C1 segment of cervical spinal cord (tissue), 14 donors: ENCODE measurements at regions not wholly inside any gene's neighbourhood (a gene's known extent, or its start where the extent isn't known, plus 50 kb on each side); places are given as distances from the start of the nearest gene placed in this dataset.

Source experiments
- DNase-seq, 14 donors: peaks; one replicate each; lab custom pipeline; 2025; lab: John Stamatoyannopoulos, UW

DNA sequence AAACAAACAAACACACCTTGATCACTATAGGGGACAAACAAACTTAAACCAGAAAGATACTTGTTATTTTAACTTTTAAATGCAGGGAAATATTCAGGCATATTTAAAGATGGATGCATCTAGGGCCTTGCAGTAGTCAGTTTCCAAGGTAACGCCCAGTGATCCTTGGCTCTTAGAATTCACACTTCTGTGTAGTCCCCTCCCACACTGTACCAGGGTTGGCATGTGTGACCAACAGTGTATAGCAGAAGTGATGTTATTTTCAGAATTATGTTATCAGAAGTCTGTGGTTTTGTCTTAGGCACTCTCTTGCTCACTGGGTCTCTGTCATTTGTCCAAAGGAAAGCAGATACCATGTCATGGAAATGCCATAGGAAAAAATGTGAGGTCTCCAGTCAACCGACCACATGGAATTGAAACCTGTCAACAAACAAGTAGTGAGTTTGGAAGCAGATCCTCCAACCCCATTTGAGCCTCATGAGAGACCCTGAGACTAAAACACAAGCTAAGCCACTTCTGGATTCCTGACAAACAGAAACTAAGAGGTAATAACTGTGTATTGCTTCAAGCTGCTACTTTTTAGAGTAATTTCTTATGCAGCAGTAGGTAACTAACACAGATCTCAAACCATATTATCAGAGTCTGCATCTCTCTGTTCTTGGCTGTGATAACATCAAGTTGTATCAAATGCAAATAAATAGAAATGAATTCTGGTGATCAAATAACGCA is 670.3 kb downstream of the KCTD8 start:
- DNase-seq, result no peak

DNA sequence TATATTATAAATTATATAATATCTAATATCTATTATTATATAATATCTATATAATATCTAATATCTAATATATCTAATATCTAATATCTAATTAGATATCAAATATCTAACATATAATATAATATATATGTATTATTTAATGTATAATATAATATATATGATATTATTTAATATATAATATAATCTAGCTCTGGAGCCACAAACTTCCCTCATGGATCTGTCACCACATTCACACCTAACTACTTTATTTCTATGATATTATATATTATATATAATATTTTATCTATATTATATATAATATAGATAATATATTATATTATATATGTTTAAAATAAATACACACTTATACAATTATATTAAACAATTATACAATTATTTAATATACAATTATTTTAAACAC is 667.5 kb downstream of the KCTD8 start:
- no peak for DNase-seq

DNA sequence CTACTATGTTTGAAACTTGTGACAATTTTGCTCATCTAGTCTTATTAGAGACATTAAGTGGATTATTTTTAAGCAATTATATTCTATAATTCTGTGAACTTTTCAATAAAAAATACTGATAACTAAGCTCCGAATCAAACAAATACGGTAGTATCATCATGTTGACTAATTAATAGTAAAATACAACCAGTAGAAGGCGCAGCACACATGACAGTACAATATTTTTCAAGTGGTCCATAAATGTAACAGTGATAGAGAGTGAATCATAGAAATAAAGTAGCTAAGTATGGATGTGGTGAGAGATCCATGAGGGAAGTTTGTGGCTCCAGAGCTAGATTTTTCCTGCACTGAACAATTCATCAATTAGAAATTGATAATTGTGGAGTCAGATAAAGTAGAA is 666.2 kb downstream of the KCTD8 start:
- no peak for DNase-seq

DNA sequence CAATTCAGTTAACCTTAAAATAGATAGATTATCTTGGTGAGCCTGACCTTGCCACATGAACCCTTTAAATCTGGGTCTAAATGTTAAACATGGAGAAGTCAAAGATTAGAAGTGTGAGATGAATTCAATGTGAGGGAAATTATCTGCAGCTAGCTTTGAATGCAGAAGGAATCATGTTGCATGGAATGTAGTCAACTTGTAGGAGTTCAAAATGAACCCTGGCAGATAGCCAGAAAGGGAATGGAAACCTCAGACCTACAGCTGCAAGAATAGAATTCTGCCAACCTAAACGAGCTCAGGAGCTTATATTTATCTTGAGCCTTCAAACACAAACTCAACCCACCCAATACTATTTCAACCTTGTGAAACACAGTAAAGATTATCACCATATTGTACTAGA is 632.5 kb downstream of the KCTD8 start:
- no peak for DNase-seq

DNA sequence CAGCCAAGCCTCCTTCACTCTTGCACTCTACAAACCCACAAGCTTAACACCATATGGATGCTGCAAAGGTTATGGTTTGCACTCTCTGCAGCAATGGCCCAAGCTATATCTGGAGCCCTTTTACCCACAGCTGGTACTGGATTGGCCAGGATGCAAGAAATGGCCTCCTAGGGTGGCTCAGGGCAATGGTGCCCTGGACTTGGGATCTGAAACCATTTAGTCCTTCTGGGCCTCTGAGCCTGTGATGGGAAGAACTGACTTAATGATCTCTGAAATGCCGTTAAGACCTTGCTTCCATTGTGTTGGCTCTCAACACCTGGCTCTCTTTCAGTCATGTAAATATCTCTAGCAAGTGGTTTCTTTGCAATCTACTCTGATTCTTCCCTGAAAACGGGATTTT is 626.0 kb downstream of the KCTD8 start:
- no peak for DNase-seq

DNA sequence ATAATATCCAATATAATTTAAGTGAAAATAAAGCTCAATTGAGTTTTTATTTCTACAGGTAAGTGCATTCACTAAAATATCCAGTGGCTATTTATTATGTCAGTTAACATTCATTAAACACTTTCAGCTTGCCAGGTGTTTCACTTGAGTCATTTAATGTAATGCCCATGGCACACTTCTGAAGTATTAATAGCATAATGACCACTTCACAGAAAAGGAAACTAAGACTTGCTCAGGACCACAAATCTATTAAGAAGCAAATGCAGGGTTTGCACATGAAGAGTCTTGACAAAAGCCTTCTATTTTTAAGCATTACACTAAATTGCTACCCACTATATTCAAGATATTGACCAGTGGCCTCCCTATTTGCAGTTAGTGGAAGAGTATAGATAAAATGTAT is 612.7 kb downstream of the KCTD8 start:
- DNase-seq, result no peak

DNA sequence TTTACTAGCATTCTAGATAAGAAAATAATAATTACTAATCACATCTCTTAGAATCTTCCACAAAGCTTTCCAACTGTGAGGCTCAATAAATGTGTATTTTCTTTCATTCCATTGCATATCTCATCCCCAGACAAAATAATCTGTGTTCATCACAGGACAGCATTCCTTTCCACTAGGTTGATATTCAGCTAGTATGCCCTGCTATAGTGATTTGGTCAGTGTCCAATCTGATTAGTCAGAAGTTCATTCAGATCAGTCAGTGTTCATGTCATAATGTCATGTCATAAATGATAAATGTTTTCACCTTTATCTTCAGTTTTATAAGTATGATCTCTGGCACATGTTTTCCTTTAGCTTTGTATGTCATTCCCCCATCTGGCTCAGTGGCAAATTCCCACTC is 611.4 kb downstream of the KCTD8 start:
- no peak for DNase-seq

DNA sequence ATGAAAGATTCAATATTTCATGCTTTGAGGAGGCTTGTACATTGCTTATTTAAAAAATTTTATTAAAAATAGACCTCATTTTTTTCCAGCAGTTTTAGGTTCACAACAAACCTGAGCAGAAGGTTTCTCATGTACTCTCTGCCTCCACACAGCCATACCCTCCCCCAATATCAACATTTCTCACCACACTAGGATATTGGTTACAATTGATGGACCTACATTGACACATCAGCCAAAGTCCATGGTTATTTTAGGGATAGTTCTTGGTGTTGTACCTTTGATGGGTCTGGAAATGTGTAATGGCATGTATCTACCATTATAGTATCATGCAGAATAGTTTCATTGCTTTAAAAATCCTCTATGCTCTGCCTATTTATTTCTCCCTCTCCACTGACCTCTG is 611.0 kb downstream of the KCTD8 start:
- DNase-seq, result no peak

DNA sequence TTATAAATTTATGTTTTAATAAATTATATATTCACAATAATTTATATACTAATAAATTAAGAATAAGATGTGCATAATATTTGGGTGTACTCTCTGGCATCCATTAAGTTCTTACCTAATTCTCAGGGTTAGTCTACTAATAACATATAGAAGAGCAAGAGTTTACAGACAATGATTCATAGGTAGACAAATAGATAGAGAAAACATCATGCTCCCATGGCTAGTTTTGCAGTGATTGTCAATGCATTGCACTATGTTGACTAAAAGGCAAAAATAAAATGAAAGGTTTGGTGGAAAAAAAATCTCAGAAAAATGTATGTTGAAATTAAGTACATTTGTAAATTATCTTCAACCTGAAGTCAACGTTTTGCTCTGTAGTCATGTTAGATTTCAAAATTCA is 606.0 kb downstream of the KCTD8 start:
- no peak for DNase-seq

DNA sequence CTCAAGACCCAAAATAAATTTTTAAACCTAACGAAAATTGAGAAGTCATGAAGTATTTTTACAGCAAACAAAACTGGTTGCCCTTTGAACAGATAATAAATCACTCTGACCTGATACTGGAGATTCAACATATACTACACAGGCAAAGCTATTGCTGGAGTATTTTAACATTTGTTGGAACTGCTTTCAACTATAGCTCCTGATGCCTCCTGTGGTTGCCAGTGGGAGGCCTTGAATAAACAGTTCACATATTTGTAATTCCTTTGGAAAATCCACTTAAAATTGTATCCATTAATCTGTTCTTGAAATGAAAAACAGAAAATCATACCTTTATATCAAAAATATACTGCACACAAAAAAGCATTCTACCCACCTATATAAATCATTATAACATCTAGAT is 605.1 kb downstream of the KCTD8 start:
- no peak for DNase-seq

DNA sequence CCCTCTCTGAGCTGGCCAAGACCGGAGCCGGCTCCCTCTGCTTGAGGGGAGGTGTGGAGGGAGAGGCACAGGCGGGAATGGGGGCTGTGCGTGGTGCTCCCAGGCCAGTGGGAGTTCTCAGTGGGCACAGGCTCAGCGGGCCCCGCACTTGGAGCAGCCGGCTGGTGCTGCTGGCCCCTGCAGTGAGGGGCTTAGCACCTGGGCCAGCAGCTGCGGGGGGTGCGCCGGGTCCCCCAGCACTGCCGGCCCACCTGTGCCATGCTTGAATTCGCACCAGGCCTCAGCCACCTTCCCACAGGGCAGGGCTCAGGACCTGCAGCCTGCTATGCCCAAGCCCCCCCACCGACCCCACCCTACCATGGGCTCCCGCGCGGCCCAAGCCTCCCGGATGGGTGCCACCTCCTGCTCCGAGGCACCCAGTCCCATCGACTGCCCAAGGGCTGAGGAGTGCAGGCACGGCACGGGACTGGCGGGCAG is 602.5 kb downstream of the KCTD8 start:
- DNase-seq, result no peak

DNA sequence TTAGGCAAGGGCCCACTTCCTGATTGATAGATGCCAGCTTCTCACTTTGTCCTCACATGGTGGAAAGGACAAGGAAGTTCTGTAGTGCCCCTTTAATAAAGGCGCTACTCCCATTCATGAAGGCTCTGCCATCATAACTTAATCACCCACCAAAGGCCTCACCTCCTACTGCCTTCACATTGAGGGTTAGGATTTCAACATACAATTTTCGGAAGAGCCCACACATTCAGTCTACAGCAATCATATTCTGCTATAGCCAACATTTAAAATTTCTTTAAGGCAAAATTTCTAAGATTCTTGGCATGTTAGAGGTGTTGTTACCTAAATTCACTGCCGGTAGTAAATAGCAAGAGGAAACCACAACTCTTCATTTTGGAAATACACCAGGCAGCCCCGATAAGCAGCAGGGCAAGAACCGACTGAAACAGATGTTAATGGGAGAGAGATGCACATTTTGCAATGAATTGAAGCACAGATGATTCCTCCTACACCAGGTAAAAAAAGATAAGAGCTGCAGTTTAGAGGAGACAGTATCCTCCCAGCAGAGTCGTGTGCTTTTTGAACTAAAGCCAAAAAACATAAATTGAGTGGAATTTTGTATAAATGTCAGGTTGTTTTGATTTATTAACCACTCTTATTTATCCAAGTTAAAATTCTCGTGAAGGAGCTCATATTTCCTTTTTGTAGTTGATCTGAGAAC is 594.9 kb downstream of the KCTD8 start:
- DNase-seq, result no peak

DNA sequence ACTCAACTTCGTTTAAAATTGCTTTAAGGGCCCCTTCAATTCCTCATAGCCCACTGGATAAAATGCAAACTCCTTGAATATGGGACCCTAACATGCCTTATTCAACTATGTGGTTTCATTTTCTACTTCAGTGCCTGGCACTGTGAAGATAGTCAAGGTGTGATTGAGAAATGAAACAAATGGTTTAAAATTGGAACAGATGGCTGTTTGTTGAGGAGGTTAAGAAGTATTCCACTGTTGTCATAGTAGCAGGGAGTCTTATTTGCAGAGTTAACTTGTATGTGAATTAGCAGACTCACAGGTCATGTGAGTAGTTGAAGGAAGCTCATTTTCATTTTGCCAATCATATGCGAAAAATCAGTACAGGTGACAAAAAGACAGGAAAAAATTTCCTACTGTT is 593.3 kb downstream of the KCTD8 start:
- peak in 1 of 14 donors; percentile 1 for DNase-seq

DNA sequence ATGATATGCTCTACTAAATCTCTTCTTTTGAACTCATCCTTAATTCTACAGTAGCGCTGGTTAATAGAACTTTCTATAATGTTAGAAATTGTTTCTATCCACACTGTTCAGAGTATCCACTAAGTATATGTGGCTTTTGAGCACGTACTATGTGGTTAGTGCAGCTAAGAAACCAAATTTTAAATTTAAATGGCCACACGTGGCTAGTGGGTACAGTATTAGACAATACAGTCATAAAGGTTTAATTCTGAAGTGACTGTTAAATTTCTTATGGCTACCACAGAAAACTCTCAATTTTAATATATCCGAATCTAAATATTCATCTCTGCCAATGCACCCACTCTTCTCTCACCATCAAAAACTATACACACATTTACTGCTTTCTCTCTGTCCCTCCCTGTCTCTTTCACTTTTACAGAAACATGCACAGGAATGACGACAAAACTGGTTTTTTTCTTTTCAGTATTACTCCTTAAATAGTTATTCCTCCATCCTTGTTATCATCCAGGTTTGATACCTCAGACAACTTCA is 583.9 kb downstream of the KCTD8 start:
- no peak for DNase-seq

DNA sequence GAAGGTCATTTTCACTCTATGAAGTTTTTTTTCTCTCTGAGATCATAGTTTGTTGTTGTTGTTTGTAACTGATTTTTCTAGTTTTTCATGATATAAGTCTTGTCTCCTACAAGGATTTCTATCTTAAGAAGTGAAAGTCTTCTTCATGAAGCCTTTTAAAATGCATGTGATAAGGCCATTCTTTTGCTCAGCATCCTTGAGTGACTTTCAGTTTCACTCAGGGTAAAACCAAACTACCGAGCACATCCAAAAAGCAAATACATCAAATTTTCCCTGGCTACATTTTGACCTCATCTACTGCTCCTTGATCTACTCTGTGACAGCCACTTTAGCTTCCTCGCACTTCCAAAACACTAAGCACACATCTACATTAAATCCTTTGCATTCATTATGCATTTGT is 580.7 kb downstream of the KCTD8 start:
- no peak for DNase-seq

DNA sequence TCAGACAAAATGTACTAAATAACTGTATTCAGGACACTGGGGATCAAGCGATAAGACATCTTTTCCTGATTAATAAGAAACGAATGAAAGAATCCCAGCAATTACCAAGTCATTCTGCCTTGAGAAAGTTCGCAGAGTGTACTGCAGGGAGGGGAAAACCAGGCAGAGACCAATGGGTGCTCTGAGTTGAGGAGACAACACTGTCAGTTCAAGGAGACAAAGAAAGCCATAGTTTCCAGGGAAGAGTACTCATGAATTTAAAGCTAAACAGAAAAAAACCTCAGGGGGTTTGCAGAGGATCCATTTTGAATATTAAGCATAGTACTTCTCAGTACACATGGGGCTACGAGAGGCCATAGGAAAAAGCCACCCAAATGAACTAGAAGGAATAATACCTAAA is 573.0 kb downstream of the KCTD8 start:
- no peak for DNase-seq

DNA sequence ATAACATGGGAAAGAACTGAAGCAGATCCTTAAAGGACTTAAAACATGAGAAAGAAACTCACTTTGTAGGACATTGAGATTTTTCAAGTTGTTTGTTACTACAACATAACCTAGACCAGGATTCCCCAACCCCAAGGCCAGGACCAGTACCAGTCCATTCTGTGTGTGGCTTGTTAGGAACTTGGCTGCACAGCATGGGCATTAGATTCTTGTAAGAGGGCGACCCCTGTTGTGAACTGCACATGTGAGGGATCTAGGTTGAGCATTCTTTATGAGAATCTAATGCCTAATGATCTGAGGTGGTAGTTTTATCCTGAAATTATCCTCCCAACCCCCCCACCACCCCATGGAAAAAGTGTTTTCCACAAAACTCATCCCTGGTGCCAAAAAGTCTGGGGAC is 566.1 kb downstream of the KCTD8 start:
- DNase-seq, result no peak

DNA sequence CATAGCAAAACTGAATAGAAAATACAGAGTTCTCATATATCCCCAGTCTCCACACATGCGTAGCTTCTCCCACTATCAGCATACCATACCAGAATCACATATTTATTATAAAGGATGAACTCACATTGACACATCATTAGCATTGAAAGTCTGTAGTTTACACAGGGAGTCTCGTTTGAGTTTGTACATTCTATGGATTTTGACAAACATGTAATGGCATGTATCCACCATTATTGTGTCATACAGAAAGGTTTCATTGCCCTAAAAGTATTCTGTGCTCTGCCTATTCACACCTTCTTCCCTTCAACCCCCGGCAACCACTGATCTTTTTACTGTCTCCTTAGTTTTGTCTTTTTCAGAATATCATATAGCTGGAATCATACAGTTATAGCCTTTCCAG is 562.4 kb downstream of the KCTD8 start:
- no peak for DNase-seq

DNA sequence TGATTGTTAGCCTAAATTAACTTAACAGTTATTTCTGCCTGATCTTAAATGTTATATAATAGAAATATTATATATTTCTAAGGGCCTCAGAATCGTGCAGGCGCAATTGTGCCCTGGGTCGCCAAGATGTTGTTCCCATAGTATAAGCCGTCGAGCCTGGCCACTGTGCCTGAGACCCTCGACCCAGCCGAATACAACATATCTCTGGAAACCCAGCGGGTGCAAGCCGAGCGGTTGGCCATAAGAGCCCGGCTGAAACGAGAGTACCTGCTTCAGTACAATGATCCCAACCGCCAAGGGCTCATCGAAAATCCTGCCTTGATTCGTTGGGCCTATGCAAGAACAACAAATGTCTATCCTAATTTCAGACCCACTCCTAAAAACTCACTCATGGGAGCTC is 549.8 kb downstream of the KCTD8 start:
- DNase-seq, result no peak

DNA sequence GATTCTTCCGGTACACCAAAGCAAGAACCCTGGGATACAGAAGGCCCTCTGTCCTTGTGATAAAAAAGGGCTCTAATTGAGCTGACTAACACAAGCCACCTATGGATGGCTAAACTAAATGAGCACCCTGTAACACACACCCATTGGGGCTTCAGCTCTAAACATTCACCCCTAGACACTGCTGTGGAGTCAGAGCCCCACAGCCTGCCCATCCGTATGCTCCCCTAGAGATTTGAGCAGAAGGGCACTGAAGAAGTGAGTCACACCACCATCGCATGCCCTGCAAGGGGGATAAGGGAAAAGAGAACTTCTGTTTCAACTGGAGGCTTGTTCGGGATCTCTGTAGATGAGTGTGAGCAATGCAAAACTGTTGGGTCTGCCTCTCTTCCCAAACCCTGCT is 545.2 kb downstream of the KCTD8 start:
- no peak for DNase-seq

DNA sequence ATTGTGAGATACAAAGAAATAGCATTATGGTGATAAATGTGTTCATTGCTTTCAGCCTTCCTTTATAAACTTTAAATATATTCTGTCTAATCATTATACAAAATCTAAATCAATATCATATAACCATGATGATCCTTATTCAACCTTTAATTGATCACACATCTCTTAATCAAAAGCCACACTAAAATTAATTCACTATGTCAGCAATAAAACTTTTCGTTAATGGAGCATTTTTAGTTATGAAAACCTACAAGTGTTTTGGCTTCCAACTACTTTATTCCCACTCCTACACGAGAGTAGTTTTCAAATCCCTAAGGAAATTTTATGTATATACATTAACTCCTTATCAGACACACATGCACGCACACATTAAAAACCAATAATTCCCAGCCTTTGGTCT is 530.2 kb downstream of the KCTD8 start:
- no peak for DNase-seq

DNA sequence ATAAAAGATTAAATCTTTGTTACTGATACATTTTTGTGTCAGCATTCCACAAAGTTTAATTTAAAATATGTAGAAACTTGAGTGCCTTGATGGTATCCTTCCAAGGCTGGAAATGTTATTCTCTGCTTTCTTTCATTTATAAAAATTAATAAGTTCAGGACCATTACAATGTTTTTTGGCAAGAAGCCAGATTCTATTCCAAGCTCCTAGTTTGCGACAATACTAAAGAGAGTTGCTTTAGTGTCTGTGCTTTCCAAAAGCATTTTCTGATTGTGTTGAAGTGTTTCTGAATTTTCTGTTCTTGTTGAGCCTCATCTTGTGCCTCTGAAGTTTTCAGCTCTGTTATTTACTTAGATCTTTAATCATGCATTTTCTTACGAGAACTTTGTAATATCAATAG is 516.2 kb downstream of the KCTD8 start:
- no peak for DNase-seq

DNA sequence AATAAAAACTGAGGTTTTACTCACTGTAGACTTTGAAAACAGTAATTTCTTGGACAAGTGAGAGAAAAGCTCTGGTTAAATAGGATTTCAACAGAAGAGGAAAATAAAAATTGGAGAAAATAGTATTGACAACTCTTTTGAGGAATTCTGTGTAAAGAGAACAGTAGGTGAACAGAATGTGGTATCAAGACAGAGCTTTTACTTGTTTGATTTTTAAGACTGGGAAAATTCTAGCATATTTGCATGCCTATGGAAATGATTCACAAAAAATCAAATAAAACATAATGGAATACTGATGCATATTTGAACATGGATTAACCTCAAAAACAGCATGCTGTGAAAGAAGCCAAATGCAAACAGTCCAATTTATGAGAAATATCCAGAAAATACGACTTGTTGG is 504.6 kb downstream of the KCTD8 start:
- DNase-seq, result no peak
